H1 (cell line): ENCODE measurements at regions not wholly inside any gene's neighbourhood (a gene's known extent, or its start where the extent isn't known, plus 50 kb on each side); places are given as distances from the start of the nearest gene placed in this dataset.

Source experiments
- ASH2L ChIP-seq: fragments of 200-600, 300-600 bp; sonication (generic); IDR thresholded peaks from one replicate; pipeline ENCODE4 v1.7.1; 2017; ENCODE audit warnings: low read length
- CHD1 ChIP-seq: IDR thresholded peaks from 2 replicates; pipeline ENCODE4 v1.6.1; 2012; ENCODE audit warnings: low read depth, low read length, improper control_type of control experiment
- CTBP2 ChIP-seq: IDR thresholded peaks from 2 replicates; pipeline ENCODE4 v1.7.0; 2011; ENCODE audit warnings: borderline replicate concordance, mild to moderate bottlenecking, moderate library complexity, mixed read lengths, low read length; ENCODE audit not compliant: insufficient read depth, insufficient read length
- CTCF ChIP-seq, 3 experiments: IDR thresholded peaks; 1 replicate in 2 of 3; 2 replicates in 1 of 3; pipeline versions ENCODE4 v1.5.1 to v1.6.1; 2011; ENCODE audit warnings: low read length in 3 of 3, mild to moderate bottlenecking in 3 of 3, inconsistent platforms in 2 of 3, low read depth in 1 of 3, moderate library complexity in 1 of 3; ENCODE audit not compliant: insufficient read depth in 1 of 3; ENCODE audit errors: control extremely low read depth in 1 of 3
- EGR1 ChIP-seq: IDR thresholded peaks from 2 replicates; pipeline ENCODE4 v1.6.1; 2011; ENCODE audit warnings: low read depth, low read length, borderline replicate concordance
- EZH2 ChIP-seq: fragments of 200-600 bp; sonication (generic); IDR thresholded peaks from 2 replicates; pipeline ENCODE4 v1.7.1; 2012; ENCODE audit warnings: low read depth, mild to moderate bottlenecking, moderate library complexity, low read length, inconsistent platforms; ENCODE audit not compliant: severe bottlenecking
- JUND ChIP-seq: IDR thresholded peaks from 2 replicates; pipeline ENCODE4 v1.6.1; 2011; ENCODE audit warnings: mild to moderate bottlenecking, improper control_type of control experiment, low read length
- NRF1 ChIP-seq: IDR thresholded peaks from 2 replicates; pipeline ENCODE4 v1.6.1; 2011; ENCODE audit warnings: mild to moderate bottlenecking, low read depth, low read length, improper control_type of control experiment
- POLR2A ChIP-seq, 2 experiments: IDR thresholded peaks; 1 replicate in 1 of 2; 2 replicates in 1 of 2; pipeline ENCODE4 v1.6.1; 2011; ENCODE audit warnings: low read depth in 2 of 2, low read length in 2 of 2, mild to moderate bottlenecking in 2 of 2; ENCODE audit errors: control extremely low read depth in 1 of 2
- POLR2AphosphoS5 ChIP-seq: IDR thresholded peaks from 2 replicates; pipeline ENCODE4 v1.6.1; 2011; ENCODE audit warnings: low read depth, low read length
- RXRA ChIP-seq: IDR thresholded peaks from 2 replicates; pipeline ENCODE4 v1.6.1; 2011; ENCODE audit warnings: low read depth, mild to moderate bottlenecking, low read length, moderate library complexity; ENCODE audit not compliant: insufficient read depth
- SIN3A ChIP-seq, 2 experiments: IDR thresholded peaks in 1 of 2; conservative IDR thresholded peaks in 1 of 2; 2 replicates each; pipeline ENCODE4 v1.6.1; 2011 to 2012; ENCODE audit warnings: low read length in 2 of 2, improper control_type of control experiment in 1 of 2, low read depth in 1 of 2, mild to moderate bottlenecking in 1 of 2
- TAF7 ChIP-seq: optimal IDR thresholded peaks from 2 replicates; pipeline ENCODE3; 2011; ENCODE audit warnings: low read depth, mild to moderate bottlenecking, inconsistent platforms, low read length, moderate library complexity, borderline replicate concordance
- TF ChIP-seq, protein P1 (sequence below): IDR thresholded peaks from 2 replicates; pipeline ENCODE4 v1.6.1; 2011; ENCODE audit warnings: low read length, improper control_type of control experiment

- TF ChIP-seq POLR2AphosphoS5, result no peak
- no peak for TF ChIP-seq CTCF (IDR thresholded peaks at IDR 0.05; ENCODE audit: control extremely low read depth in 1 of 3, insufficient read depth in 1 of 3, low read depth in 1 of 3, low read length in 3 of 3)
- TF ChIP-seq EZH2, result peak; percentile 42
- TF ChIP-seq, protein P1, sequence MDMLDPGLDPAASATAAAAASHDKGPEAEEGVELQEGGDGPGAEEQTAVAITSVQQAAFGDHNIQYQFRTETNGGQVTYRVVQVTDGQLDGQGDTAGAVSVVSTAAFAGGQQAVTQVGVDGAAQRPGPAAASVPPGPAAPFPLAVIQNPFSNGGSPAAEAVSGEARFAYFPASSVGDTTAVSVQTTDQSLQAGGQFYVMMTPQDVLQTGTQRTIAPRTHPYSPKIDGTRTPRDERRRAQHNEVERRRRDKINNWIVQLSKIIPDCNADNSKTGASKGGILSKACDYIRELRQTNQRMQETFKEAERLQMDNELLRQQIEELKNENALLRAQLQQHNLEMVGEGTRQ, result no peak
- no peak for TF ChIP-seq SIN3A (conservative IDR thresholded peaks at IDR 0.05 in 1 of 2, IDR thresholded peaks at IDR 0.05 in 1 of 2; ENCODE audit: low read depth in 1 of 2, low read length in 2 of 2)
- no peak for TF ChIP-seq RXRA
- TF ChIP-seq CHD1, result no peak
- no peak for TF ChIP-seq EGR1
- TF ChIP-seq POLR2A (IDR thresholded peaks at IDR 0.05; ENCODE audit: control extremely low read depth in 1 of 2, low read depth in 2 of 2, low read length in 2 of 2), result 0 out of 3 replicates have a peak, but pooled peaks of 1 of the 2 experiments have one; percentile 28
- TF ChIP-seq NRF1, result no peak
- TF ChIP-seq CTBP2, result no peak
- peak; percentile 17 for TF ChIP-seq TAF7
- TF ChIP-seq JUND, result no peak
- TF ChIP-seq ASH2L, result peak; percentile 67
These were observed 392.9 kb downstream of the NOVA1 start for GRCh38 chr14:26204728-26205479.
